Left ventricle myocardium inferior (tissue), 1 donor: ENCODE measurements at regions not wholly inside any gene's neighbourhood (a gene's known extent, or its start where the extent isn't known, plus 50 kb on each side); places are given as distances from the start of the nearest gene placed in this dataset.

ENCODE experiments used
- DNase-seq: peaks from one replicate; pipeline ENCODE4 v3.0.0-alpha.2; 2020
- H3K27ac ChIP-seq: fragments of 200-600 bp; replicated peaks from 2 replicates; pipeline ENCODE4 v1.8.0; 2021
- H3K27me3 ChIP-seq: fragments of 200-600 bp; 2 replicates; pipeline ENCODE4 v1.8.0; 2021; ENCODE audit warnings: low read depth
- H3K36me3 ChIP-seq: fragments of 200-600 bp; 2 replicates; pipeline ENCODE4 v1.8.0; 2021
- H3K4me1 ChIP-seq: fragments of 200-600 bp; 2 replicates; pipeline ENCODE4 v1.8.0; 2021
- H3K4me3 ChIP-seq: fragments of 200-600 bp; 2 replicates; pipeline ENCODE4 v1.8.0; 2021; ENCODE audit warnings: mild to moderate bottlenecking, moderate library complexity
- H3K9me3 ChIP-seq: fragments of 200-600 bp; replicated peaks from 2 replicates; pipeline ENCODE4 v1.8.0; 2021
- intact Hi-C: fragments of 100-400 bp; cut with micrococcal nuclease; formaldehyde crosslinking; loops from one replicate; pipeline ENCODE4 v1.11.0; 2022
- TF ChIP-seq, protein P1 (sequence below): fragments of 200-600 bp; IDR thresholded peaks from 2 replicates; pipeline ENCODE4 v1.8.0; 2021; ENCODE audit warnings: antibody characterized with exemption, mild to moderate bottlenecking, borderline replicate concordance
- donor health status: DM: no; HTN: yes; CAD: no; lungs with severe emphysema.

DNA sequence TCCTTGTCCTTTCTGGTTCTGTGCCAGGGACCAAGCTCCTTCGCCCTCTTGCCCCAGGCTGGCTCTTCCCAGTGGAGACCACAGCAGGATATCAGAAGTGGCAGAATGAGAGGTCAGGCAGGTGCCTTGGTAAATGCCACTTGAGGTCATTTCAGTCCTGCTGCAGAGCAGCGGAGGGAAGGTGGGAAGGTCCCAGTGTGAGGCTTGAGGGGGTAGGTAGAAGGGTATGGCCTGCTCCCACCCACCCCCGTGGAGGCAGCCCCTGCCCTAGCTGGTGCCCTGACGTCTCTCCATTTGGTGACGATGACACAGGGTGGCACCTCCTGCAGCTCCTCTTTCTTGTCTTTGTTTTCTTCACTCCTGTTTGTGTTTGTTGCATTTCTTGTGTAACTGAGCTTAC is 538.8 kb downstream of the TCERG1L start:
- intact Hi-C loops = no loop called here
- Histone ChIP-seq H3K27ac (no peak overlapping the region), H3K27me3 (peaks cover 78% of the 10 kb centered on the region), H3K4me1 (no peaks in the 10 kb centered on the region), H3K4me3 (no peak overlapping the region), H3K36me3 (no peaks in the 10 kb centered on the region), H3K9me3 (peaks cover 16% of the 10 kb centered on the region)
- DNase-seq = no peak
- TF ChIP-seq, protein P1, sequence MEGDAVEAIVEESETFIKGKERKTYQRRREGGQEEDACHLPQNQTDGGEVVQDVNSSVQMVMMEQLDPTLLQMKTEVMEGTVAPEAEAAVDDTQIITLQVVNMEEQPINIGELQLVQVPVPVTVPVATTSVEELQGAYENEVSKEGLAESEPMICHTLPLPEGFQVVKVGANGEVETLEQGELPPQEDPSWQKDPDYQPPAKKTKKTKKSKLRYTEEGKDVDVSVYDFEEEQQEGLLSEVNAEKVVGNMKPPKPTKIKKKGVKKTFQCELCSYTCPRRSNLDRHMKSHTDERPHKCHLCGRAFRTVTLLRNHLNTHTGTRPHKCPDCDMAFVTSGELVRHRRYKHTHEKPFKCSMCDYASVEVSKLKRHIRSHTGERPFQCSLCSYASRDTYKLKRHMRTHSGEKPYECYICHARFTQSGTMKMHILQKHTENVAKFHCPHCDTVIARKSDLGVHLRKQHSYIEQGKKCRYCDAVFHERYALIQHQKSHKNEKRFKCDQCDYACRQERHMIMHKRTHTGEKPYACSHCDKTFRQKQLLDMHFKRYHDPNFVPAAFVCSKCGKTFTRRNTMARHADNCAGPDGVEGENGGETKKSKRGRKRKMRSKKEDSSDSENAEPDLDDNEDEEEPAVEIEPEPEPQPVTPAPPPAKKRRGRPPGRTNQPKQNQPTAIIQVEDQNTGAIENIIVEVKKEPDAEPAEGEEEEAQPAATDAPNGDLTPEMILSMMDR = no peak

DNA sequence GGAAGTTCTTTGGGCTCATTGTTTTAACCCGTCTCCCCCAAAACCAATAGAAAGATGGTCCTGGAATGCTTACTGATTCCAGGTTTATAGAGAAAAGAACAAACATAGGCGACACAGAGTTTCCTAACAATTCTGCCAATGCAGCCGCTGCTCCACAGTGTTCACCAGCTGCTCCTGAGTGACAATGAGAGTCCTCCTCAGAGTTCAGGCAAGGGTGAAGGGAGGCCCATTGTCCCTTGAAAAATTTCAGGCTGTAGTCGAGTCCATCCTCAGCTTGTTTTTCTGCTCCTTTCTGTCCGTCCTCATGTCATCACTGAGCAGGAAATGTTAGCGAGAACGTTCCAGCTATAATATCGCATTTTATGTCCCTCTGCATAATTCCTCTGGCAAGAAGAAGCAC is 537.6 kb downstream of the TCERG1L start:
- intact Hi-C loops = no loop called here
- TF ChIP-seq, protein P1 = no peak
- Histone ChIP-seq H3K27ac (no peak overlapping the region), H3K36me3 (no peaks in the 10 kb centered on the region), H3K4me3 (no peak overlapping the region), H3K4me1 (no peaks in the 10 kb centered on the region), H3K27me3 (peaks cover 86% of the 10 kb centered on the region), H3K9me3 (peaks cover 3% of the 10 kb centered on the region)
- no peak for DNase-seq

DNA sequence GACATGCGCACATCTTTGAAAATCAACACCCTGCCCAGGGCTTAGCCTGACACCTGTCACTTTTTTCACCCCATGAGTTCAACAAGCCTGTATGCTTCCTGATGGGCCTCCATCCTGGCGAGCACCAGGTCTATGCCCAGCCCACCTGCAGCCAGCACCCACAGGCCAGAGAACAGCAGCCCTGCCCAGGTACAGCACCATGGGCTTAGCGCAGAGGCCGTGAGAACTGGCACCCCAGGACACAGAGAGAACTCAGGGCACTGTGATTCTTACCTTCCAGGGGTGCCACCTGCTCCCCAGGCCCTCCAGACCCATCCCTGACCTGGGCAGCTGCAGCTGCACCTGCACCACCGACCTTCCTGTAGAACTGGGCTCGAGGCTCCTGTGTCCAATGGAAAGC is 536.6 kb downstream of the TCERG1L start:
- H3K27me3 ChIP-seq = peaks cover 88% of the 10 kb centered on the region
- TF ChIP-seq, protein P1 = no peak

GRCh38 chr10:130775311-130775710 is 536.2 kb downstream of the TCERG1L start:
- peaks cover 86% of the 10 kb centered on the region for H3K27me3 ChIP-seq
- no peaks in the 10 kb centered on the region for H3K4me1 ChIP-seq
- no peak overlapping the region for H3K4me3 ChIP-seq
- intact Hi-C loops = no loop called here
- H3K36me3 ChIP-seq = no peaks in the 10 kb centered on the region
- H3K9me3 ChIP-seq = no peaks in the 10 kb centered on the region
- TF ChIP-seq, protein P1 = no peak
- H3K27ac ChIP-seq = no peak overlapping the region
- DNase-seq = no peak

More for the DNA sequence above, 536.6 kb downstream of the TCERG1L start:
- no peaks in the 10 kb centered on the region for H3K9me3 ChIP-seq
- intact Hi-C loops = no loop called here
- no peak for DNase-seq
- no peaks in the 10 kb centered on the region for H3K36me3 ChIP-seq
- no peaks in the 10 kb centered on the region for H3K4me1 ChIP-seq
- no peak overlapping the region for H3K4me3 ChIP-seq
- no peak overlapping the region for H3K27ac ChIP-seq

- intact Hi-C loops = no loop called here
- Histone ChIP-seq H3K27ac (no peak overlapping the region), H3K4me1 (no peaks in the 10 kb centered on the region), H3K27me3 (peaks cover 85% of the 10 kb centered on the region), H3K36me3 (no peaks in the 10 kb centered on the region), H3K4me3 (no peak overlapping the region), H3K9me3 (no peaks in the 10 kb centered on the region)
- TF ChIP-seq, protein P1 = no peak
- DNase-seq = no peak
These were observed 534.8 kb downstream of the TCERG1L start for GRCh38 chr10:130776724-130777123.

GRCh38 chr10:130777507-130778165 is 533.9 kb downstream of the TCERG1L start:
- no peak overlapping the region for H3K4me3 ChIP-seq
- H3K27me3 ChIP-seq = peaks cover 85% of the 10 kb centered on the region
- no peak overlapping the region for H3K27ac ChIP-seq
- intact Hi-C loops = no loop called here
- TF ChIP-seq, protein P1 = no peak
- H3K36me3 ChIP-seq = no peaks in the 10 kb centered on the region
- H3K9me3 ChIP-seq = no peaks in the 10 kb centered on the region
- H3K4me1 ChIP-seq = no peaks in the 10 kb centered on the region
- DNase-seq = no peak
